ENCODE measurements at regions not wholly inside any gene's neighbourhood (a gene's known extent, or its start where the extent isn't known, plus 50 kb on each side); places are given as distances from the start of the nearest gene placed in this dataset.

- TF ChIP-seq CTCF (conservative IDR thresholded peaks at IDR 0.05): no peak
- no peak for TF ChIP-seq ZFX (IDR thresholded peaks at IDR 0.05)
These were observed 141.4 kb upstream of the PIEZO2 start for GRCh38 chr18:11290786-11291185.
